H1 (cell line): ENCODE measurements at regions not wholly inside any gene's neighbourhood (a gene's known extent, or its start where the extent isn't known, plus 50 kb on each side); places are given as distances from the start of the nearest gene placed in this dataset.
A peak's percentile ranks its signal among the peaks of the same experiment; 100 is the strongest.
"Not testable (repeated sequence)": the region's sequence is repeated elsewhere in the genome, so short reads cannot be mapped to it uniquely, and the experiment has no call there.

ENCODE experiments used
- CTCF ChIA-PET: fragments of 300-600 bp; sonication (Branson Sonifier 250); formaldehyde crosslinking; loops from one replicate; lab custom pipeline; 2021; ENCODE audit not compliant: partially characterized antibody; lab: Charles Lee
- POLR2A ChIA-PET: fragments of 300-600 bp; sonication (Branson Sonifier 250); formaldehyde crosslinking; loops from one replicate; lab custom pipeline; 2021; ENCODE audit warnings: inconsistent platforms; ENCODE audit not compliant: partially characterized antibody; lab: Charles Lee
- DNase-seq, 2 experiments: peaks; one replicate each; pipeline versions ENCODE4 v3.0.0 to v3.0.0-alpha.2; 2010 to 2022; ENCODE audit warnings: low spot score in 2 of 2, low read depth in 1 of 2, mixed read lengths in 1 of 2
- FAIRE-seq: peaks from 2 replicates; lab custom pipeline; 2011; peaks lifted over from hg19 to GRCh38; lab: Jason Lieb, UNC
- H2AFZ ChIP-seq: 2 replicates; pipeline ENCODE4 v1.8.1; 2012; ENCODE audit warnings: low read length, inconsistent platforms
- H2AK5ac ChIP-seq: 2 replicates; pipeline ENCODE4 v1.6.1; 2013; ENCODE audit warnings: low read depth, low read length
- H2BK120ac ChIP-seq: replicated peaks from 2 replicates; pipeline ENCODE3; 2013; ENCODE audit warnings: low read depth, low read length, inconsistent platforms
- H2BK12ac ChIP-seq: 2 replicates; pipeline ENCODE4 v1.6.1; 2013; ENCODE audit warnings: low read depth, low read length
- H2BK15ac ChIP-seq: 2 replicates; pipeline ENCODE4 v1.6.1; 2013; ENCODE audit warnings: low read length
- H2BK20ac ChIP-seq: 2 replicates; pipeline ENCODE4 v1.6.1; 2013; ENCODE audit warnings: low read length
- H2BK5ac ChIP-seq: 2 replicates; pipeline ENCODE4 v1.6.1; 2013; ENCODE audit warnings: low read depth, low read length
- H3K14ac ChIP-seq: 2 replicates; pipeline ENCODE4 v1.6.1; 2013; ENCODE audit warnings: inconsistent platforms; ENCODE audit not compliant: insufficient read length
- H3K18ac ChIP-seq: 2 replicates; pipeline ENCODE4 v1.6.1; 2013; ENCODE audit warnings: low read length; ENCODE audit errors: extremely low read depth
- H3K23ac ChIP-seq: 2 replicates; pipeline ENCODE4 v1.6.1; 2013; ENCODE audit warnings: inconsistent platforms; ENCODE audit not compliant: insufficient read length
- H3K23me2 ChIP-seq: 2 replicates; pipeline ENCODE4 v1.6.1; 2013; ENCODE audit warnings: low read depth, low read length
- H3K27ac ChIP-seq: 2 replicates; pipeline ENCODE4 v1.6.1; 2011; ENCODE audit warnings: low read depth, low read length, inconsistent platforms
- H3K27me3 ChIP-seq, 4 experiments: replicated peaks in 1 of 4; 1 replicate in 1 of 4; 2 replicates in 3 of 4; pipeline versions ENCODE4 v1.6.1 to v1.8.1; 2011 to 2013; ENCODE audit warnings: low read length in 3 of 4, mild to moderate bottlenecking in 3 of 4, inconsistent platforms in 2 of 4, mixed read lengths in 2 of 4, moderate library complexity in 1 of 4; ENCODE audit not compliant: control insufficient read depth in 3 of 4, insufficient read depth in 3 of 4; ENCODE audit errors: extremely low read depth in 1 of 4
- H3K36me3 ChIP-seq, 4 experiments: 2 replicates each; pipeline versions ENCODE4 v1.6.1 to v1.8.1; 2011 to 2013; ENCODE audit warnings: mild to moderate bottlenecking in 4 of 4, low read length in 3 of 4, moderate library complexity in 2 of 4, control low read depth in 1 of 4, inconsistent platforms in 1 of 4; ENCODE audit not compliant: insufficient read depth in 4 of 4, control insufficient read depth in 2 of 4
- H3K4ac ChIP-seq: replicated peaks from 2 replicates; pipeline ENCODE3; 2013; ENCODE audit warnings: low read length, low read depth, mixed read lengths, inconsistent platforms; ENCODE audit not compliant: insufficient read length
- H3K4me1 ChIP-seq, 4 experiments: replicated peaks in 1 of 4; 1 replicate in 1 of 4; 2 replicates in 3 of 4; pipeline versions ENCODE4 v1.6.1 to v1.8.1; 2011 to 2013; ENCODE audit warnings: low read length in 3 of 4, inconsistent platforms in 2 of 4, mixed read lengths in 1 of 4; ENCODE audit not compliant: insufficient read depth in 4 of 4, control insufficient read depth in 3 of 4
- H3K4me2 ChIP-seq, 2 experiments: 2 replicates each; pipeline versions ENCODE4 v1.6.1 to v1.8.1; 2011 to 2013; ENCODE audit warnings: low read depth in 2 of 2, low read length in 2 of 2, control low read depth in 1 of 2, inconsistent platforms in 1 of 2, mild to moderate bottlenecking in 1 of 2; ENCODE audit not compliant: insufficient read depth in 1 of 2
- H3K4me3 ChIP-seq, 4 experiments: fragments of 200-600, 300-600 bp in 1 of 4; sonication (generic), shearing (Covaris generic), sonication (Bioruptor Twin) in 1 of 4; 2 replicates each; pipeline versions ENCODE4 v1.5.1 to v1.8.1; 2011 to 2016; ENCODE audit warnings: low read length in 4 of 4, low read depth in 3 of 4, control low read depth in 2 of 4, inconsistent platforms in 2 of 4, mild to moderate bottlenecking in 2 of 4, mixed read lengths in 1 of 4, moderate library complexity in 1 of 4; ENCODE audit not compliant: insufficient read depth in 2 of 4; ENCODE audit errors: extremely low read depth in 1 of 4
- H3K56ac ChIP-seq: replicated peaks from 2 replicates; pipeline ENCODE3; 2013; ENCODE audit warnings: low read depth, mild to moderate bottlenecking, mixed read lengths, low read length, inconsistent platforms; ENCODE audit not compliant: insufficient read length
- H3K79me1 ChIP-seq: 2 replicates; pipeline ENCODE4 v1.6.1; 2013; ENCODE audit warnings: low read depth, low read length, control low read depth
- H3K79me2 ChIP-seq, 2 experiments: 2 replicates each; pipeline versions ENCODE4 v1.6.1 to v1.8.1; 2012 to 2013; ENCODE audit warnings: low read length in 2 of 2, mild to moderate bottlenecking in 2 of 2, inconsistent platforms in 1 of 2; ENCODE audit not compliant: insufficient read depth in 2 of 2, control insufficient read depth in 1 of 2
- H3K9ac ChIP-seq, 4 experiments: replicated peaks in 1 of 4; 1 replicate in 1 of 4; 2 replicates in 3 of 4; pipeline versions ENCODE4 v1.6.1 to v1.8.1; 2011 to 2013; ENCODE audit warnings: low read depth in 3 of 4, low read length in 3 of 4, control low read depth in 2 of 4, mild to moderate bottlenecking in 2 of 4, moderate library complexity in 2 of 4, inconsistent platforms in 1 of 4; ENCODE audit errors: extremely low read depth in 1 of 4
- H3K9me3 ChIP-seq, 2 experiments: 2 replicates each; pipeline versions ENCODE4 v1.6.1 to v1.8.1; 2012 to 2013; ENCODE audit warnings: mild to moderate bottlenecking in 2 of 2, moderate library complexity in 2 of 2, control low read depth in 1 of 2, inconsistent platforms in 1 of 2, low read depth in 1 of 2, low read length in 1 of 2, mixed read lengths in 1 of 2; ENCODE audit not compliant: insufficient read depth in 2 of 2
- H4K20me1 ChIP-seq, 2 experiments: replicated peaks in 1 of 2; 2 replicates each; pipeline versions ENCODE3 to v1.8.1; 2011 to 2013; ENCODE audit warnings: inconsistent platforms in 2 of 2, low read length in 2 of 2, mild to moderate bottlenecking in 1 of 2; ENCODE audit not compliant: insufficient read depth in 2 of 2, control insufficient read depth in 1 of 2
- H4K5ac ChIP-seq: 2 replicates; pipeline ENCODE4 v1.6.1; 2013; ENCODE audit warnings: low read length, low read depth, mixed read lengths, inconsistent platforms; ENCODE audit not compliant: insufficient read length
- H4K8ac ChIP-seq: 2 replicates; pipeline ENCODE4 v1.8.0; 2013; ENCODE audit warnings: mild to moderate bottlenecking, moderate library complexity, low read length, inconsistent platforms; ENCODE audit not compliant: insufficient read depth; ENCODE audit errors: extremely low read depth
- H4K91ac ChIP-seq: replicated peaks from 2 replicates; pipeline ENCODE3; 2013; ENCODE audit warnings: low read length, mixed read lengths, inconsistent platforms; ENCODE audit not compliant: insufficient read length
- WGBS, 2 experiments: shearing (Covaris generic) in 1 of 2; methylation state at CpG; one replicate each; pipeline versions ENCODE4 v1.1.6 to v1.1.7; 2013 to 2015; ENCODE audit warnings: low lambda C conversion rate in 2 of 2, mixed read lengths in 2 of 2, inconsistent platforms in 1 of 2, low coverage in 1 of 2, missing lambda C conversion rate in 1 of 2; ENCODE audit not compliant: insufficient replicate concordance in 2 of 2, insufficient coverage in 1 of 2, insufficient read length in 1 of 2; ENCODE audit errors: extremely low coverage in 1 of 2, missing lambda C conversion rate in 1 of 2; 5-methylcytosine and 5-hydroxymethylcytosine counted together

DNA sequence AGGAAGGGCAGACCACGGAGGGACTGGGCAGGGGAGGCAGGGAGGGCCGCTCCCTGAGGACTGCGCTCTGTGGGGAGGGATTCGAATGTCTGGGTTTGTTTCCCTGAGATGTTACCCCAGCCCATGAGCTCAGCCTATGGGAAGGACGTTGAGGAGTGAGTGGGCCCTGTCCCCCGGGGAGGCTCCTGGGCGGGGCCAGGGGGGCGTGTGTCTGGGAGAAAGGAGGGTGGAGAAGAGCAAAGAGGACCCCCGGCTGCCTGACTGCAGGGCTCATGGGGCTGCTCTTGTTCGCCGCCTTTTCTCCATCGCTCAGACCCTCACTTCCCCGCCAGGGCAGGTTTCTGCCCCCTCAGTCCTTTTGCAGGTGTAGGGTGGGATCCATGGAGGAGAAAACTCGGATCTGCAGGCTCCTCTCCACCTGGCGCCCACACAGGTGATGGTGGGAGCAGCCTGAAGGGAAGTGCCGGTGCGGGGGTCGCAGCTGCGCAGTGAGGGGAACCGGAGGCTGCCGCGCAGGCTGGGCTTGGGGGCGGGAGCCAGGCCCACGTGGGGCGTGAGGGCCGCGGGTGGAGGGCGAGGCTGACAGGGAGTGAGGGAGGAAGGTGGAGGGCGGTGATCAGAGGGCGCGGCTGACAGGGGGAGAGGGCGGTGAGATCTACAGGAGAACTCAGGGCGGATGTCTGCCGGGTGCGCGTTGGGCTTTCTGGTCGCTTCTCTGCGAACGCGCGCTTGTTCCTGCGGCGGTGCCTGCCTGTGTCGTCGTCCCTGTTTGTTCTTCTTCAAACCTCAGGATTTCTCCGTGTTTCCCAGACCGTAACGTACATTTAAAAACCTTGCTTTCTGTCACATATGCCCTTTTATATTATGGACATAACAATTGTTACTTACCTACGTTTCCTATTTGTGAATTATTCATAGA, 198.2 kb upstream of the NPAP1 start:
- peak overlapping the region; percentile 26 to 52 (median 31) for H3K4me3 ChIP-seq
- H3K18ac ChIP-seq, H4K5ac ChIP-seq, H2AK5ac ChIP-seq, H4K8ac ChIP-seq, CTCF ChIA-PET, H2AFZ ChIP-seq, H2BK20ac ChIP-seq, H3K79me2 ChIP-seq, H2BK5ac ChIP-seq, H3K9ac ChIP-seq, H3K23ac ChIP-seq, POLR2A ChIA-PET, H4K20me1 ChIP-seq, H2BK15ac ChIP-seq, H3K27ac ChIP-seq, H3K4me1 ChIP-seq, H3K79me1 ChIP-seq, H2BK120ac ChIP-seq, H4K91ac ChIP-seq, H3K36me3 ChIP-seq, H3K14ac ChIP-seq, H3K23me2 ChIP-seq, FAIRE-seq, H2BK12ac ChIP-seq, H3K4ac ChIP-seq, H3K56ac ChIP-seq, H3K27me3 ChIP-seq: not testable (repeated sequence)
- peak overlapping the region in 1 of 2 experiments; percentile 54; a peak in 2 of 4 replicates for H3K4me2 ChIP-seq
- H3K9me3 ChIP-seq: peaks cover 2 to 14% of the 10 kb centered on the region in 2 experiments; a peak in 1 of 4 replicates
- WGBS, 2 experiments: 43% methylated on average over 25 of the region's 49 CpGs; no CpG with 5 or more reads in 1 of the 2 experiments
- DNase-seq: peak in 1 of 2 experiments; percentile 66
